VCaP (cell line): ENCODE measurements at regions not wholly inside any gene's neighbourhood (a gene's known extent, or its start where the extent isn't known, plus 50 kb on each side); places are given as distances from the start of the nearest gene placed in this dataset.

Experiments
- H3K27ac ChIP-seq: fragments of 450-650 bp; 2 replicates; pipeline ENCODE4 v1.5.1; 2017
- TF ChIP-seq, protein P1 (sequence below): fragments of 450-650 bp; conservative IDR thresholded peaks from 2 replicates; pipeline ENCODE4 v1.5.1; 2017; ENCODE audit warnings: mild to moderate bottlenecking, moderate library complexity

DNA sequence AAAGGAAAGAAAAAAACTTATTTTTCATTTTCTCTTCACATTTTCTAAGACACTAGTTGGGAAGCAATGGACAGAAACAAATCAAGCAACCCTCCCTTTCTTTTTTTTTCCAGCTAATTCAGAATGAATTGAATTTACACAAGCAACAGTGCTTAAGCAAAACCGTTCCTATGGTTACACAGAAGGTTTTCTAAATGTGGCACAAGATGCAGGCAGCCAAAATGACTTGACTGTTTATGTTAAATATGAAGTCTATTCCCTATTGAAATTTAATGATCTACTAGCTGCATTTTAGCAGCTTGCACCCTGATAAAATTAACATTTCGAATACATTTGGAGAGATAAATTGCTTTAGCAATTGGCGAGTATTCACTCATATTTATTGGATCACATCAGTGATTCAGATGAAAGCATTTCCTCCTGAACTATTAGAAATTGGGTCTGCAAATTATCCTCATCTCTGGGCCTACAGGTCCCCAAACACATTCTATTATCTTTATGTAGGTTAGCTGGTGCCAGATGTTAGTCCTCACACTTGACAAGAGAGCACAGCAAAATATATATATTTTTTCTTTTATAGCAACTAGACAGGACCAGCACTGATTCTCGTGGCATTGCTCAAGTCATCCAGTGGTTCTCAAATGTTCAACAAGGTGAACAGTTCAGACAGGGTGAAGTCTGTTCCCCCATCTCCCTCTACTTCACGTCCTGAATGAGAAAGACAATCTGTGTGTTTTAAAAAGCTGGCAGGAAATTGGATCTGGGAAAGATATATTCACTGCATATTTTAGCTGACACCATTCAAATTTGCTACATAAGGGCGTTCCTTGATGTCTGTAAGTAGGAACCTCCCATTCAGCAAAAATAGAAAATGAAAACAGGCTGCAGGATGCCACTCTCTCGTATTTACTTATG lies 463.6 kb upstream of the KCNMB2 start:
- TF ChIP-seq, protein P1, sequence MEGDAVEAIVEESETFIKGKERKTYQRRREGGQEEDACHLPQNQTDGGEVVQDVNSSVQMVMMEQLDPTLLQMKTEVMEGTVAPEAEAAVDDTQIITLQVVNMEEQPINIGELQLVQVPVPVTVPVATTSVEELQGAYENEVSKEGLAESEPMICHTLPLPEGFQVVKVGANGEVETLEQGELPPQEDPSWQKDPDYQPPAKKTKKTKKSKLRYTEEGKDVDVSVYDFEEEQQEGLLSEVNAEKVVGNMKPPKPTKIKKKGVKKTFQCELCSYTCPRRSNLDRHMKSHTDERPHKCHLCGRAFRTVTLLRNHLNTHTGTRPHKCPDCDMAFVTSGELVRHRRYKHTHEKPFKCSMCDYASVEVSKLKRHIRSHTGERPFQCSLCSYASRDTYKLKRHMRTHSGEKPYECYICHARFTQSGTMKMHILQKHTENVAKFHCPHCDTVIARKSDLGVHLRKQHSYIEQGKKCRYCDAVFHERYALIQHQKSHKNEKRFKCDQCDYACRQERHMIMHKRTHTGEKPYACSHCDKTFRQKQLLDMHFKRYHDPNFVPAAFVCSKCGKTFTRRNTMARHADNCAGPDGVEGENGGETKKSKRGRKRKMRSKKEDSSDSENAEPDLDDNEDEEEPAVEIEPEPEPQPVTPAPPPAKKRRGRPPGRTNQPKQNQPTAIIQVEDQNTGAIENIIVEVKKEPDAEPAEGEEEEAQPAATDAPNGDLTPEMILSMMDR: no peak

GRCh38 chr3:178073366-178073765 lies 462.9 kb upstream of the KCNMB2 start:
- TF ChIP-seq, protein P1: no peak
- H3K27ac ChIP-seq: no peak overlapping the region

More for the DNA sequence above, 463.6 kb upstream of the KCNMB2 start:
- no peak overlapping the region for H3K27ac ChIP-seq

GRCh38 chr3:178075344-178075743 lies 460.9 kb upstream of the KCNMB2 start:
- TF ChIP-seq, protein P1: no peak
- no peak overlapping the region for H3K27ac ChIP-seq

DNA sequence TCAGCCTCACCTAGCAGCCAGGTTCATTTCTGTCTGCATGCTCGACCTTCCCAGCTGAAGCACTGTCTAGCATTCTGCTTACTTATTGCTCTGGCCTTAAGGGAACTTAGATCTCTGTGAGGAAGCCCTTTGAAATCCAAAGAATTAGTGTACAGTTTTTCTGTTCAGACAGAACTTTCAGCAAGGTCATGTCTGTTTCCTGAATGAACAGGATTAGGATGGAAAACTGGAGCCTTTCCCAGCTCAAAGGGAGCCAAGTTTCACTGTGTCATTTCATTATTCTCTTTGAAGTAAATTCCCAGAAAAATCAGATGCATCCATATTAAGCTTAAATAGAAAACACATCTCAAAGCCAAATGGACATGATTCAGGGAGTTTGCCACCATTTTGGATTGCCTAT lies 457.3 kb upstream of the KCNMB2 start:
- TF ChIP-seq, protein P1: no peak
- no peak overlapping the region for H3K27ac ChIP-seq

GRCh38 chr3:178079966-178080365 lies 456.3 kb upstream of the KCNMB2 start:
- TF ChIP-seq, protein P1: no peak
- no peak overlapping the region for H3K27ac ChIP-seq

DNA sequence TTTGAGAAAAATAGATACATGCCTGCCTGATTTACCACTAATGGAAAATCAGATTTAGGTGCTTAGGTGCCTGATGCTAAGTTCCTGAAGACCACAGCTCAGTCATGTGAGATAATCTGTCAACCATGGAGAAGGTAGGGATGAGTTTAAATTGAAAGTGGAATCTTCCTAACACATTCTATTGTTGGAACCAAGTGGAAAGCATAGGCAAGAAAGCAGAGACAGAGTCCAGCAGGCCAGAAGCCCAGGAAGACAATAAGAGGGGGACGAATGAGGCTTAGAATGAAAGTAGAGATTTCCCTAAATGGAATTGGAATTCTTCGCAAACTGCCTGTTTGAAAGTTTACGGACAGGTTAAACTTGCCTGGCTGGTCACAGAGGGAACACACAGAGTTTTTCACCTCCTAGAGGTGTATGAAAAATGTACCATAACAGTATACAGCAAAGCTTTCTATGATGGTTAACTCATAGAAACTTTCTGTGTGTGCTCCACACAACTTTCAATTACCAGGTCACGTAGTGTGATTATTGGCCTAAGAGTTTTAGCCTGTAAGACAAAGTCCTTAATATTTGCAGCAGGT lies 453.8 kb upstream of the KCNMB2 start:
- H3K27ac ChIP-seq: peak overlapping the region; percentile 97
- TF ChIP-seq, protein P1: 0 out of 2 replicates have a peak, but pooled peaks have one; percentile 11
